ENCODE measurements at regions not wholly inside any gene's neighbourhood (a gene's known extent, or its start where the extent isn't known, plus 50 kb on each side); places are given as distances from the start of the nearest gene placed in this dataset.

DNA sequence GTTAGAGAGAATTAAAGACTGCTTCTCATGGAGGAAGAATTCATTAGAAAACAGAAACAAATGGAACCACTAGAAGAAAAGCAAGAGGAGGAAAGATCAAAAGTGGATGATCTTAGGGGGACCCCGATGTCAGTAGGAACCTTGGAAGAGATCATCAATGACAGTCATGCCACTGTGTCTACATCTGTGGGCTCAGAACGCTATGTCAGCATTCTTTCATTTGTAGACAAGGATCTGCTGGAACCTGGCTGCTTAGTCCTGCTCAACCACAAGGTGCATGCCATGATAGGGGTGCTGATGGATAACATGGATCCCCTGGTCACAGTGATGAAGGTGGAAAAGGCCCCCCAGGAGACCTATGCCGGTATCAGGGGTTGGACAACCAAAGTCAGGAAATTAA, 154.4 kb upstream of the CHRM2 start:
- no peak for DNase-seq (ENCODE audit: low read depth)
- TF ChIP-seq, protein P1, sequence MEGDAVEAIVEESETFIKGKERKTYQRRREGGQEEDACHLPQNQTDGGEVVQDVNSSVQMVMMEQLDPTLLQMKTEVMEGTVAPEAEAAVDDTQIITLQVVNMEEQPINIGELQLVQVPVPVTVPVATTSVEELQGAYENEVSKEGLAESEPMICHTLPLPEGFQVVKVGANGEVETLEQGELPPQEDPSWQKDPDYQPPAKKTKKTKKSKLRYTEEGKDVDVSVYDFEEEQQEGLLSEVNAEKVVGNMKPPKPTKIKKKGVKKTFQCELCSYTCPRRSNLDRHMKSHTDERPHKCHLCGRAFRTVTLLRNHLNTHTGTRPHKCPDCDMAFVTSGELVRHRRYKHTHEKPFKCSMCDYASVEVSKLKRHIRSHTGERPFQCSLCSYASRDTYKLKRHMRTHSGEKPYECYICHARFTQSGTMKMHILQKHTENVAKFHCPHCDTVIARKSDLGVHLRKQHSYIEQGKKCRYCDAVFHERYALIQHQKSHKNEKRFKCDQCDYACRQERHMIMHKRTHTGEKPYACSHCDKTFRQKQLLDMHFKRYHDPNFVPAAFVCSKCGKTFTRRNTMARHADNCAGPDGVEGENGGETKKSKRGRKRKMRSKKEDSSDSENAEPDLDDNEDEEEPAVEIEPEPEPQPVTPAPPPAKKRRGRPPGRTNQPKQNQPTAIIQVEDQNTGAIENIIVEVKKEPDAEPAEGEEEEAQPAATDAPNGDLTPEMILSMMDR (conservative IDR thresholded peaks at IDR 0.05; ENCODE audit: low read depth, low read length), result no peak
- no peak overlapping the region for H3K4me3 ChIP-seq (ENCODE audit: low read length)

DNA sequence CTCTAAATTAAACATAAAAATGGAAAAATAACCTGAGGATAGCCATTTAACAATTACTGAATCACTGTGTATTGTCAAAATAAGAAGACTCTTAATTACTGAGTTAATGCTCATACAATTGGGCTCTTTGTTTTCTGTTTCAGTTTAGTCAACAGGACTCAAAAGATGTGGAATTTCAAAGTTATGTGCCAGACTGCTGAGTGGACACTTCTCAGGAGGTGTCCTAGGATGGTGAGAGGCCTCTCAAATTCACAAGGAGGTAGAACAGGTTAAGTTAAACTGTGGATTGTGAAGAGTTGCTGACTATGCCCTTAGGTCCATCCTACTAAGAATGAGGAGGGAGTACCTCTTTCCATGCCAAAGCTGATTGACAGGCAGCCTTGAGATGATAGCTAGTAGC, 157.7 kb upstream of the CHRM2 start:
- DNase-seq (ENCODE audit: low read depth), result no peak
- TF ChIP-seq, protein P1 (conservative IDR thresholded peaks at IDR 0.05; ENCODE audit: low read depth, low read length), result no peak
- H3K4me3 ChIP-seq (ENCODE audit: low read length), result no peak overlapping the region

DNA sequence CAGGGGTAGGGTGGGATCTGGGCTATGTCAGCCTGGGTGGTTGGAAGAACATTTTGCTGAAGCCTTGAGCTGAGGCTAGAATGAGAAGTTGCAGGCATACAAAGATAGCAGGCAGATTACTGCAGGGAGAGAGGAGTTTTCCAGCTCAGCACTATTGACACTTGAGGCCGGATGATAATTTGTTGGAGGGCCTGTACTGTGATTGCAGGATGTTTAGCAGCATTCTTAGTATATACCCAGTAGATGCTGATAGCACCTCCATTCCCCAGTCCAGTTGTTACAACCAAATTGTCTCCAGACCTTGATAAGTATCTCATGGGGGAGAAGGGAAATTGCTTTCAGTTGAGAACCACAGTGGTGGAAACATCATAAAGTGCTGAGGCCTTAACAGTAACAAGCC, 158.6 kb upstream of the CHRM2 start:
- no peak overlapping the region for H3K4me3 ChIP-seq (ENCODE audit: low read length)
- TF ChIP-seq, protein P1 (conservative IDR thresholded peaks at IDR 0.05; ENCODE audit: low read depth, low read length), result no peak
- DNase-seq (ENCODE audit: low read depth), result no peak

DNA sequence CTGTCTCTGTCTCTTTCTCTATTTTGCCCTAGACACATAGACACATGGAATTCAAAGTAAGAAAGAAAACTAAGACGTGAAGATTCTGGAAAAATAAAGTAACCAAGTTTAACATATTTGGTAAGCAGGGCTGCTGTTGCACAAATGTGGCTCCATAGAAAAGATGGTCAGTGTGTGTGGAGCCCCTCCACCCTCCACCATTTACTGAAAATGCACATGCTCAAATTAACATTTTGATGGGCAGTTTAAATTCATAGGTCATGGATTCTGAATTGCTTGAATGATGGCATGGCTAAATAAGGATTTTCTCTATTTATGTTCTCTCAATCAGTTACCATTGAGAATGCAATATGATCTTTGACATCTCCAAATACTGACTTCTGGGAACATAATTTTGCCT, 165.5 kb upstream of the CHRM2 start:
- H3K4me3 ChIP-seq (ENCODE audit: low read length), result no peak overlapping the region
- DNase-seq (ENCODE audit: low read depth), result no peak
- TF ChIP-seq, protein P1 (conservative IDR thresholded peaks at IDR 0.05; ENCODE audit: low read depth, low read length), result no peak

DNA sequence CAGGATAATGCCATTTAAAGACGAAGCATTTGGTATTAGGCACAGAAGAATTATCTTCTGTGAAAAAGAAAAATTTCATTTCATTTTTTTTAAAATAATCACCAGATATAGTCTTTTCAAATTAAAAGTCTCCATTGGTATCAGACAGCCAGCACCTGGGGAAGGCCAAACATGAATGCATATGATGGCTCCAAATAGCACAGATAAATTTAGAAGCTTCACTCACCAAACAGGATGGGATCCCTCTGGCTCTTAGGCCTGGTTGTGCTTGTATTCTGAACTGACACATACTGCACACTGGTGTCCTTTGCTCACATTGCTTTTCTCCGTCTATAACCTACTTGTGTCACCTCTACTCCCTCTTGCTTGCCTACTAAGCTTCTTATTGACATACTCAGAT, 169.5 kb upstream of the CHRM2 start:
- H3K4me3 ChIP-seq (ENCODE audit: low read length), result no peak overlapping the region
- no peak for DNase-seq (ENCODE audit: low read depth)

DNA sequence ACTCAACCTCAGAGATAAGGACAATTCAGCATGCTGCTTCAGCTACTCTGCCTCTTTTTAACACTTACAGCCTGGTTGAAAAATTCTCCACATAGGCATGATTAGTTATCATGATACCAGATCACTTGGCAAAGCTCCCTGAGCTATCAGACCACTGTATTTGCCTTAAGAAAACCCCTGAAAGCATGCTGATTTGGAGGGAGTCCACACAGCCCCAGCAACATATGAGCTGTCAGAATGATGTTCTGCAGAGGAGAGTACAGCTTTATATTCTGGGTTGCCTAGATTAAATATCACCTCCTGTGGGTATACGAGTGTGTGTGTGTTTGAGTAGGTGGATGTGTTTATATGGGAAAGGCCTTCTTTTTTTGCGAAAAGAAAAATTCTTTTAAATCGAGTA, 170.2 kb upstream of the CHRM2 start:
- TF ChIP-seq, protein P1 (conservative IDR thresholded peaks at IDR 0.05; ENCODE audit: low read depth, low read length), result no peak
- no peak for DNase-seq (ENCODE audit: low read depth)
- H3K4me3 ChIP-seq (ENCODE audit: low read length), result no peak overlapping the region

More for the DNA sequence above, 169.5 kb upstream of the CHRM2 start:
- TF ChIP-seq, protein P1 (conservative IDR thresholded peaks at IDR 0.05; ENCODE audit: low read depth, low read length), result no peak

DNA sequence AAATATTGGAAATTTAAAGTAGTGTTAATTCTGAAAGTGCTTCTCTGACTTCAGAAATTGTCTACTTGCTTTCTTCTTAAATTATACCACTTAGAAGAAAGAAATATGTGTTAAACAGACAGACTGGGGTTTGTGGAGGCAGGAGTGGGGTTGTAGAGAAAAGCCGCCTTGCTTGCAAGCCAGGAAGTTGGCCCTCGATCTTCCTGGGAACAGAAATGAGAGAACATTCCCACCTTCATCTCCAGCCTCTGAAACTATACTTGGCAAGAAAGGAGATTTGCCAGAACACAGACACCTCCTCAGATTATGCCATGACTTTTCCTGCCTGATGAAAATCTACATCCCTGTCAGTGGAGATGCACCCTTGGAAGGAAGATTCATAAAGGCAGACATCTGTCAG, 171.2 kb upstream of the CHRM2 start:
- TF ChIP-seq, protein P1 (conservative IDR thresholded peaks at IDR 0.05; ENCODE audit: low read depth, low read length), result no peak
- H3K4me3 ChIP-seq (ENCODE audit: low read length), result no peak overlapping the region
- no peak for DNase-seq (ENCODE audit: low read depth)
